NB4 (cell line): ENCODE measurements at regions not wholly inside any gene's neighbourhood (a gene's known extent, or its start where the extent isn't known, plus 50 kb on each side); places are given as distances from the start of the nearest gene placed in this dataset.

ENCODE experiments used
- DNase-seq: peaks from one replicate; pipeline ENCODE4 v3.0.0; 2010; ENCODE audit warnings: low read depth
- H3K4me3 ChIP-seq: one replicate; pipeline ENCODE4 v1.5.1; 2011; ENCODE audit warnings: mild to moderate bottlenecking, low read depth, low read length, moderate library complexity
- MYC ChIP-seq: IDR thresholded peaks from 2 replicates; pipeline ENCODE4 v1.6.1; 2011; ENCODE audit warnings: low read depth, low read length
- POLR2A ChIP-seq: IDR thresholded peaks from 2 replicates; pipeline ENCODE4 v1.6.1; 2011; ENCODE audit warnings: mild to moderate bottlenecking; ENCODE audit not compliant: insufficient read length; ENCODE audit errors: extremely low read depth
- TF ChIP-seq, protein P1 (sequence below): IDR thresholded peaks from 2 replicates; pipeline ENCODE4 v1.6.1; 2011; ENCODE audit warnings: low read depth, low read length
- TF ChIP-seq, protein P2 (sequence below): IDR thresholded peaks from one replicate; pipeline ENCODE4 v1.5.1; 2012; ENCODE audit warnings: low read depth, low read length

DNA sequence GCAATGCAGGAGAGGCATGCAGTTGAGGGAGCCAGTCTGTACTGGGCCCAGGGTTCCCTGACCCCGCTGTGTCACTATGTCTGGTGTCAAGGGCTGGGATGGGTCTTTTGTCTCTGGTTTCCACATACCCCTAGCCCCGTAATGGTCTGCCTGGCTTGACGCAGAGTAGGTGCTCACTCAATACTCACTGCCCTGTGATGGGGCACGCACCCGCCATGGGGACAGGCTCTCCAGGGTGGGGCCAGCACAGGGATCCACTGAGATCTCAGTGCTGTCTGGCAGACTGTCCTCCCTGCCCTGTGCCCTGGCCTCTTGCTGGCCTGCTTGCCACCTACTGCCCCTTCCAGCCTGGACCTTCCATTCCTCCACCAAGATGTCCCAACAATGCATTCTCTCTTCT is 101.7 kb upstream of the CD82 start:
- H3K4me3 ChIP-seq = no peak overlapping the region
- TF ChIP-seq, protein P1, sequence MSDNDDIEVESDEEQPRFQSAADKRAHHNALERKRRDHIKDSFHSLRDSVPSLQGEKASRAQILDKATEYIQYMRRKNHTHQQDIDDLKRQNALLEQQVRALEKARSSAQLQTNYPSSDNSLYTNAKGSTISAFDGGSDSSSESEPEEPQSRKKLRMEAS = no peak
- TF ChIP-seq MYC (no peak), POLR2A (no peak)
- TF ChIP-seq, protein P2, sequence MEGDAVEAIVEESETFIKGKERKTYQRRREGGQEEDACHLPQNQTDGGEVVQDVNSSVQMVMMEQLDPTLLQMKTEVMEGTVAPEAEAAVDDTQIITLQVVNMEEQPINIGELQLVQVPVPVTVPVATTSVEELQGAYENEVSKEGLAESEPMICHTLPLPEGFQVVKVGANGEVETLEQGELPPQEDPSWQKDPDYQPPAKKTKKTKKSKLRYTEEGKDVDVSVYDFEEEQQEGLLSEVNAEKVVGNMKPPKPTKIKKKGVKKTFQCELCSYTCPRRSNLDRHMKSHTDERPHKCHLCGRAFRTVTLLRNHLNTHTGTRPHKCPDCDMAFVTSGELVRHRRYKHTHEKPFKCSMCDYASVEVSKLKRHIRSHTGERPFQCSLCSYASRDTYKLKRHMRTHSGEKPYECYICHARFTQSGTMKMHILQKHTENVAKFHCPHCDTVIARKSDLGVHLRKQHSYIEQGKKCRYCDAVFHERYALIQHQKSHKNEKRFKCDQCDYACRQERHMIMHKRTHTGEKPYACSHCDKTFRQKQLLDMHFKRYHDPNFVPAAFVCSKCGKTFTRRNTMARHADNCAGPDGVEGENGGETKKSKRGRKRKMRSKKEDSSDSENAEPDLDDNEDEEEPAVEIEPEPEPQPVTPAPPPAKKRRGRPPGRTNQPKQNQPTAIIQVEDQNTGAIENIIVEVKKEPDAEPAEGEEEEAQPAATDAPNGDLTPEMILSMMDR = no peak
- DNase-seq = no peak

- TF ChIP-seq, protein P1 = no peak
- TF ChIP-seq MYC = no peak
- no peak for TF ChIP-seq POLR2A
- TF ChIP-seq, protein P2 = no peak
- DNase-seq = peak; percentile 11
- no peak overlapping the region for H3K4me3 ChIP-seq
These were observed 100.7 kb upstream of the CD82 start for GRCh38 chr11:44464741-44465140.

DNA sequence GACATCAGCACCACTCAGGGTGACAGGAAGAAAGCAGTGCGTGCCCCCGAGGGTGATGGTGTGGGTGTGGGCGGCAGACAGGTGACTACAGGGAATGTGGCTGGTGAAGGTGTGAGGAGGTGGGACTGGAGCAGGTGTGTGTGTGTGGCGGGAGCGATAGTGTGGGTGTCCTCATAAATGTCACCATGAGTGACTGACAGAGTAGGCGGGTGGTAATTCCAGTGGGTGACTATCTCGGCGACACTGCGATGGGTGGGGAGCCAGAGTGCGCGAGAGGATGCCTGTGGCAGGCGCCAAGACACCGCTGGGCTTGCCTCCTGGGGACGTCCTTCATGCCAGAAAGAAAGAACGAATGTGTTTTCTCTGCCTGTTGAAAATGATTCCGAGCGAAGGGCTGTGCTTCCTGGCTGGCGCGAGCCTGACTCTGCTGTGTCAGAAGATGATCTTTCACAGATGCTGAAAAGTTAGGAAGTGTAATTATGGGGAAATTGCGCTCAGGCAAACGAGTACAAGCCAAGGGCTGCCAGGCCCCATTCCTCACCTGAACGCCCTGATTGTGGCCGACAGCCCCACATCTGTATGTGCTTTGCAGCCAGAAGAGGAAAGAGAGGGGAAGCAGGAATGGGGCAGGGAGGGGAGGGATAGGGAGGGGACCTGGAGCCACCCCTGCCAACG is 98.8 kb upstream of the CD82 start:
- TF ChIP-seq, protein P2 = no peak
- TF ChIP-seq, protein P1 = no peak
- TF ChIP-seq POLR2A (no peak), MYC (no peak)
- no peak for DNase-seq
- no peak overlapping the region for H3K4me3 ChIP-seq

DNA sequence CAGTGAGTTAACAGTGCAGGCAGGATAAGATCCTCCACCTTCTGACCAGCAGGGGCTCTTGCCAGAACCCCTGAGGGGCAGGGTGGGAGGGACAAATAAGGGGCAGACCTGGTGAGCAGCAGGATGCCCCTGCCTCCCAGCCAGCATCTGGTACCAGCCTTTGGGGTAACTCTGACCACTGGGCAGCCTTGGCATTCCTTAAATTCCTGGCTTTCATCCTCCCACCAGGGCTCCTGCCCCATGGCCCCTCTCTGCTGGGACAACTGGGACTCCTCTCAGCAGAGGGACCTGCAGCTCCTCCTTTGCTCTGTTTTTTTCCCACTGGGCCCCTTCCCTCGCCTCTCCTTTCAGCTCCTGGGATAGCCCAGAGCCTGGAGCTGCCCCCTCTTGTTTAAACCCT is 98.0 kb upstream of the CD82 start:
- no peak for DNase-seq
- no peak overlapping the region for H3K4me3 ChIP-seq
- TF ChIP-seq MYC (no peak), POLR2A (no peak)
- TF ChIP-seq, protein P2 = no peak
- TF ChIP-seq, protein P1 = no peak

- H3K4me3 ChIP-seq = no peak overlapping the region
- no peak for DNase-seq
- TF ChIP-seq, protein P2 = no peak
- TF ChIP-seq, protein P1 = no peak
- TF ChIP-seq POLR2A = no peak
These were observed 97.5 kb upstream of the CD82 start for GRCh38 chr11:44467931-44468330.
